ENCODE measurements at regions not wholly inside any gene's neighbourhood (a gene's known extent, or its start where the extent isn't known, plus 50 kb on each side); places are given as distances from the start of the nearest gene placed in this dataset.

DNA sequence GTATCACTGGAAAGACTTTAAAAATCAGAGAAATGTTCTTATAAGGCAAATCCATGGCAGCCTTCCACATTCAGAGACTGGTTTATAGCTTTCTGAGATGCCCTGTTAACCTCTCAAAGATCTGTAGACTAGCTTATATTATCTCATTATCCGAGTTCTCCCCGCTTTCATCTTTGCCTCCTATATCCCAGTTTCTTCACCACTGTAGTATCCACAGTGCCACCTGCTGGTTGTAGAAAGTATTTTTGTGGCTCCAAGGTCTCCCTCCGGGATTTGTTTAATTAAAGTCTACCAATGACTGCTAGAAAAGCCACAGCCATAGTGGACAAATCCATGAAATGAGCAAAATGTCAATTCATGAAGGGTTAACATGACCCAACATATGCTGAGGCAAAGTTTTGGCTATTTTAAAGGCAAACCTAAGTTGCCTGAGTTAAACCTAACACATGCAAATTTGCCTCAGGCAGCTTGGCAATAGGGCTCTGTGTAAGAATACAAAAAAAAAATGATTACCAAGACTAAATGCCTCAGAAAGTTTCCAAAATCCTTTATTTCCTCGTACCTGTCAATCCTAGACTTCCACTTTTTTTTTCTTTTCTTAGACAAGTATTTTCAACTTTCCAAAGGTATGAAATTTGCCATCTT is 218.8 kb upstream of the BMP4 start:
- TF ChIP-seq, protein P1, sequence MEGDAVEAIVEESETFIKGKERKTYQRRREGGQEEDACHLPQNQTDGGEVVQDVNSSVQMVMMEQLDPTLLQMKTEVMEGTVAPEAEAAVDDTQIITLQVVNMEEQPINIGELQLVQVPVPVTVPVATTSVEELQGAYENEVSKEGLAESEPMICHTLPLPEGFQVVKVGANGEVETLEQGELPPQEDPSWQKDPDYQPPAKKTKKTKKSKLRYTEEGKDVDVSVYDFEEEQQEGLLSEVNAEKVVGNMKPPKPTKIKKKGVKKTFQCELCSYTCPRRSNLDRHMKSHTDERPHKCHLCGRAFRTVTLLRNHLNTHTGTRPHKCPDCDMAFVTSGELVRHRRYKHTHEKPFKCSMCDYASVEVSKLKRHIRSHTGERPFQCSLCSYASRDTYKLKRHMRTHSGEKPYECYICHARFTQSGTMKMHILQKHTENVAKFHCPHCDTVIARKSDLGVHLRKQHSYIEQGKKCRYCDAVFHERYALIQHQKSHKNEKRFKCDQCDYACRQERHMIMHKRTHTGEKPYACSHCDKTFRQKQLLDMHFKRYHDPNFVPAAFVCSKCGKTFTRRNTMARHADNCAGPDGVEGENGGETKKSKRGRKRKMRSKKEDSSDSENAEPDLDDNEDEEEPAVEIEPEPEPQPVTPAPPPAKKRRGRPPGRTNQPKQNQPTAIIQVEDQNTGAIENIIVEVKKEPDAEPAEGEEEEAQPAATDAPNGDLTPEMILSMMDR (IDR thresholded peaks at IDR 0.05), result peak; percentile 79 to 93 (median 82)
- no peak for TF ChIP-seq POLR2A (IDR thresholded peaks at IDR 0.05)

Data from right lobe of liver (tissue), 4 donors.